ENCODE measurements at regions not wholly inside any gene's neighbourhood (a gene's known extent, or its start where the extent isn't known, plus 50 kb on each side); places are given as distances from the start of the nearest gene placed in this dataset.

- no peak for DNase-seq
These were observed 71.8 kb downstream of the C4orf33 start for GRCh38 chr4:129167640-129168260.

- DNase-seq, result no peak
These were observed 76.2 kb downstream of the C4orf33 start for GRCh38 chr4:129172181-129172580.

- no peak for DNase-seq
These were observed 80.9 kb downstream of the C4orf33 start for GRCh38 chr4:129176864-129177263.

- DNase-seq, result no peak
These were observed 83.3 kb downstream of the C4orf33 start for GRCh38 chr4:129179276-129179675.

- DNase-seq, result no peak
These were observed 93.7 kb downstream of the C4orf33 start for GRCh38 chr4:129189630-129190029.

GRCh38 chr4:129193357-129194100 is 97.6 kb downstream of the C4orf33 start:
- DNase-seq, result no peak

GRCh38 chr4:129208481-129208880 is 112.5 kb downstream of the C4orf33 start:
- DNase-seq, result no peak

GRCh38 chr4:129213692-129214091 is 117.7 kb downstream of the C4orf33 start:
- DNase-seq, result no peak

- DNase-seq, result no peak
These were observed 122.4 kb downstream of the C4orf33 start for GRCh38 chr4:129218360-129218759.

- DNase-seq, result no peak
These were observed 122.9 kb downstream of the C4orf33 start for GRCh38 chr4:129218897-129219296.

- no peak for DNase-seq
These were observed 124.3 kb downstream of the C4orf33 start for GRCh38 chr4:129220254-129220653.

GRCh38 chr4:129223945-129224344 is 128.0 kb downstream of the C4orf33 start:
- DNase-seq, result no peak

GRCh38 chr4:129230846-129231245 is 134.9 kb downstream of the C4orf33 start:
- no peak for DNase-seq

GRCh38 chr4:129231945-129232588 is 136.1 kb downstream of the C4orf33 start:
- DNase-seq, result no peak

- DNase-seq, result no peak
These were observed 136.8 kb downstream of the C4orf33 start for GRCh38 chr4:129232589-129233337.

GRCh38 chr4:129233691-129234090 is 137.7 kb downstream of the C4orf33 start:
- no peak for DNase-seq

- no peak for DNase-seq
These were observed 140.4 kb downstream of the C4orf33 start for GRCh38 chr4:129236351-129236750.

GRCh38 chr4:129239088-129239487 is 143.1 kb downstream of the C4orf33 start:
- DNase-seq, result no peak

- DNase-seq, result no peak
These were observed 144.9 kb downstream of the C4orf33 start for GRCh38 chr4:129240816-129241215.

- no peak for DNase-seq
These were observed 150.2 kb downstream of the C4orf33 start for GRCh38 chr4:129246145-129246544.

GRCh38 chr4:129246910-129247461 is 151.0 kb downstream of the C4orf33 start:
- no peak for DNase-seq

- DNase-seq, result no peak
These were observed 152.7 kb downstream of the C4orf33 start for GRCh38 chr4:129248621-129249020.

GRCh38 chr4:129254126-129254525 is 158.2 kb downstream of the C4orf33 start:
- DNase-seq, result no peak
